H1 (cell line): ENCODE measurements at regions not wholly inside any gene's neighbourhood (a gene's known extent, or its start where the extent isn't known, plus 50 kb on each side); places are given as distances from the start of the nearest gene placed in this dataset.
"Not testable (repeated sequence)": the region's sequence is repeated elsewhere in the genome, so short reads cannot be mapped to it uniquely, and the experiment has no call there.

ENCODE experiments used
- CTCF ChIA-PET: fragments of 300-600 bp; sonication (Branson Sonifier 250); formaldehyde crosslinking; loops from one replicate; lab custom pipeline; 2021; ENCODE audit not compliant: partially characterized antibody; lab: Charles Lee
- POLR2A ChIA-PET: fragments of 300-600 bp; sonication (Branson Sonifier 250); formaldehyde crosslinking; loops from one replicate; lab custom pipeline; 2021; ENCODE audit warnings: inconsistent platforms; ENCODE audit not compliant: partially characterized antibody; lab: Charles Lee
- DNase-seq, 2 experiments: peaks; one replicate each; pipeline versions ENCODE4 v3.0.0 to v3.0.0-alpha.2; 2010 to 2022; ENCODE audit warnings: low spot score in 2 of 2, low read depth in 1 of 2, mixed read lengths in 1 of 2
- FAIRE-seq: peaks from 2 replicates; lab custom pipeline; 2011; peaks lifted over from hg19 to GRCh38; lab: Jason Lieb, UNC
- H2AFZ ChIP-seq: 2 replicates; pipeline ENCODE4 v1.8.1; 2012; ENCODE audit warnings: low read length, inconsistent platforms
- H2AK5ac ChIP-seq: 2 replicates; pipeline ENCODE4 v1.6.1; 2013; ENCODE audit warnings: low read depth, low read length
- H2BK120ac ChIP-seq: replicated peaks from 2 replicates; pipeline ENCODE3; 2013; ENCODE audit warnings: low read depth, low read length, inconsistent platforms
- H2BK12ac ChIP-seq: 2 replicates; pipeline ENCODE4 v1.6.1; 2013; ENCODE audit warnings: low read depth, low read length
- H2BK15ac ChIP-seq: 2 replicates; pipeline ENCODE4 v1.6.1; 2013; ENCODE audit warnings: low read length
- H2BK20ac ChIP-seq: 2 replicates; pipeline ENCODE4 v1.6.1; 2013; ENCODE audit warnings: low read length
- H2BK5ac ChIP-seq: 2 replicates; pipeline ENCODE4 v1.6.1; 2013; ENCODE audit warnings: low read depth, low read length
- H3K14ac ChIP-seq: 2 replicates; pipeline ENCODE4 v1.6.1; 2013; ENCODE audit warnings: inconsistent platforms; ENCODE audit not compliant: insufficient read length
- H3K18ac ChIP-seq: 2 replicates; pipeline ENCODE4 v1.6.1; 2013; ENCODE audit warnings: low read length; ENCODE audit errors: extremely low read depth
- H3K23ac ChIP-seq: 2 replicates; pipeline ENCODE4 v1.6.1; 2013; ENCODE audit warnings: inconsistent platforms; ENCODE audit not compliant: insufficient read length
- H3K23me2 ChIP-seq: 2 replicates; pipeline ENCODE4 v1.6.1; 2013; ENCODE audit warnings: low read depth, low read length
- H3K27ac ChIP-seq: 2 replicates; pipeline ENCODE4 v1.6.1; 2011; ENCODE audit warnings: low read depth, low read length, inconsistent platforms
- H3K27me3 ChIP-seq, 4 experiments: replicated peaks in 1 of 4; 1 replicate in 1 of 4; 2 replicates in 3 of 4; pipeline versions ENCODE4 v1.6.1 to v1.8.1; 2011 to 2013; ENCODE audit warnings: low read length in 3 of 4, mild to moderate bottlenecking in 3 of 4, inconsistent platforms in 2 of 4, mixed read lengths in 2 of 4, moderate library complexity in 1 of 4; ENCODE audit not compliant: control insufficient read depth in 3 of 4, insufficient read depth in 3 of 4; ENCODE audit errors: extremely low read depth in 1 of 4
- H3K36me3 ChIP-seq, 4 experiments: 2 replicates each; pipeline versions ENCODE4 v1.6.1 to v1.8.1; 2011 to 2013; ENCODE audit warnings: mild to moderate bottlenecking in 4 of 4, low read length in 3 of 4, moderate library complexity in 2 of 4, control low read depth in 1 of 4, inconsistent platforms in 1 of 4; ENCODE audit not compliant: insufficient read depth in 4 of 4, control insufficient read depth in 2 of 4
- H3K4ac ChIP-seq: replicated peaks from 2 replicates; pipeline ENCODE3; 2013; ENCODE audit warnings: low read length, low read depth, mixed read lengths, inconsistent platforms; ENCODE audit not compliant: insufficient read length
- H3K4me1 ChIP-seq, 4 experiments: replicated peaks in 1 of 4; 1 replicate in 1 of 4; 2 replicates in 3 of 4; pipeline versions ENCODE4 v1.6.1 to v1.8.1; 2011 to 2013; ENCODE audit warnings: low read length in 3 of 4, inconsistent platforms in 2 of 4, mixed read lengths in 1 of 4; ENCODE audit not compliant: insufficient read depth in 4 of 4, control insufficient read depth in 3 of 4
- H3K4me2 ChIP-seq, 2 experiments: 2 replicates each; pipeline versions ENCODE4 v1.6.1 to v1.8.1; 2011 to 2013; ENCODE audit warnings: low read depth in 2 of 2, low read length in 2 of 2, control low read depth in 1 of 2, inconsistent platforms in 1 of 2, mild to moderate bottlenecking in 1 of 2; ENCODE audit not compliant: insufficient read depth in 1 of 2
- H3K4me3 ChIP-seq, 4 experiments: fragments of 200-600, 300-600 bp in 1 of 4; sonication (generic), shearing (Covaris generic), sonication (Bioruptor Twin) in 1 of 4; 2 replicates each; pipeline versions ENCODE4 v1.5.1 to v1.8.1; 2011 to 2016; ENCODE audit warnings: low read length in 4 of 4, low read depth in 3 of 4, control low read depth in 2 of 4, inconsistent platforms in 2 of 4, mild to moderate bottlenecking in 2 of 4, mixed read lengths in 1 of 4, moderate library complexity in 1 of 4; ENCODE audit not compliant: insufficient read depth in 2 of 4; ENCODE audit errors: extremely low read depth in 1 of 4
- H3K56ac ChIP-seq: replicated peaks from 2 replicates; pipeline ENCODE3; 2013; ENCODE audit warnings: low read depth, mild to moderate bottlenecking, mixed read lengths, low read length, inconsistent platforms; ENCODE audit not compliant: insufficient read length
- H3K79me1 ChIP-seq: 2 replicates; pipeline ENCODE4 v1.6.1; 2013; ENCODE audit warnings: low read depth, low read length, control low read depth
- H3K79me2 ChIP-seq, 2 experiments: 2 replicates each; pipeline versions ENCODE4 v1.6.1 to v1.8.1; 2012 to 2013; ENCODE audit warnings: low read length in 2 of 2, mild to moderate bottlenecking in 2 of 2, inconsistent platforms in 1 of 2; ENCODE audit not compliant: insufficient read depth in 2 of 2, control insufficient read depth in 1 of 2
- H3K9ac ChIP-seq, 4 experiments: replicated peaks in 1 of 4; 1 replicate in 1 of 4; 2 replicates in 3 of 4; pipeline versions ENCODE4 v1.6.1 to v1.8.1; 2011 to 2013; ENCODE audit warnings: low read depth in 3 of 4, low read length in 3 of 4, control low read depth in 2 of 4, mild to moderate bottlenecking in 2 of 4, moderate library complexity in 2 of 4, inconsistent platforms in 1 of 4; ENCODE audit errors: extremely low read depth in 1 of 4
- H3K9me3 ChIP-seq, 2 experiments: 2 replicates each; pipeline versions ENCODE4 v1.6.1 to v1.8.1; 2012 to 2013; ENCODE audit warnings: mild to moderate bottlenecking in 2 of 2, moderate library complexity in 2 of 2, control low read depth in 1 of 2, inconsistent platforms in 1 of 2, low read depth in 1 of 2, low read length in 1 of 2, mixed read lengths in 1 of 2; ENCODE audit not compliant: insufficient read depth in 2 of 2
- H4K20me1 ChIP-seq, 2 experiments: replicated peaks in 1 of 2; 2 replicates each; pipeline versions ENCODE3 to v1.8.1; 2011 to 2013; ENCODE audit warnings: inconsistent platforms in 2 of 2, low read length in 2 of 2, mild to moderate bottlenecking in 1 of 2; ENCODE audit not compliant: insufficient read depth in 2 of 2, control insufficient read depth in 1 of 2
- H4K5ac ChIP-seq: 2 replicates; pipeline ENCODE4 v1.6.1; 2013; ENCODE audit warnings: low read length, low read depth, mixed read lengths, inconsistent platforms; ENCODE audit not compliant: insufficient read length
- H4K8ac ChIP-seq: 2 replicates; pipeline ENCODE4 v1.8.0; 2013; ENCODE audit warnings: mild to moderate bottlenecking, moderate library complexity, low read length, inconsistent platforms; ENCODE audit not compliant: insufficient read depth; ENCODE audit errors: extremely low read depth
- H4K91ac ChIP-seq: replicated peaks from 2 replicates; pipeline ENCODE3; 2013; ENCODE audit warnings: low read length, mixed read lengths, inconsistent platforms; ENCODE audit not compliant: insufficient read length
- WGBS, 2 experiments: shearing (Covaris generic) in 1 of 2; methylation state at CpG; one replicate each; pipeline versions ENCODE4 v1.1.6 to v1.1.7; 2013 to 2015; ENCODE audit warnings: low lambda C conversion rate in 2 of 2, mixed read lengths in 2 of 2, inconsistent platforms in 1 of 2, low coverage in 1 of 2, missing lambda C conversion rate in 1 of 2; ENCODE audit not compliant: insufficient replicate concordance in 2 of 2, insufficient coverage in 1 of 2, insufficient read length in 1 of 2; ENCODE audit errors: extremely low coverage in 1 of 2, missing lambda C conversion rate in 1 of 2; 5-methylcytosine and 5-hydroxymethylcytosine counted together

DNA sequence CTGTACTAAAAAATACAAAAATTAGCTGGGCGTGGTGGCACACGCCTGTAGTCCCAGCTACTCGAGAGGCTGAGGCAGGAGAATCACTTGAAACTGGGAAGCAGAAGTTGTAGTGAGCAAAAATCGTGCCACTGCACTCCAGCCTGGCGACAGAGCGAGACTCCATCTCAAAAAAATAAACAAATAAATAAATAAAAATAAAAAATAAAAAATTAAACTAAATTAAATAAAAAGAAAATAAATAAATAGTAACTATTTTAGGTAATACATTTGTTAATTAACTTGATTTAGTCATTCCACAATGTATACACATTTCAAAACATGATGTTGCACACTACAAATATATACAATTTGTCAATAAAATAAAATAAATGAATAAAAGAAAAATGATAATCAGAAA is 116.3 kb upstream of the RFX3 start:
- not testable (repeated sequence) for H4K20me1 ChIP-seq, H3K27ac ChIP-seq, H4K8ac ChIP-seq, H3K9ac ChIP-seq, H3K4ac ChIP-seq, H3K23ac ChIP-seq, H3K9me3 ChIP-seq, H3K79me1 ChIP-seq, H3K4me1 ChIP-seq, H2BK15ac ChIP-seq, DNase-seq, H2BK20ac ChIP-seq, H2BK120ac ChIP-seq, FAIRE-seq, H3K18ac ChIP-seq, H3K14ac ChIP-seq, H3K4me2 ChIP-seq, H2AK5ac ChIP-seq, H3K4me3 ChIP-seq, H2BK12ac ChIP-seq, H2BK5ac ChIP-seq, H3K56ac ChIP-seq, H3K27me3 ChIP-seq, H2AFZ ChIP-seq, H4K5ac ChIP-seq, H3K79me2 ChIP-seq, H3K23me2 ChIP-seq, H4K91ac ChIP-seq, H3K36me3 ChIP-seq
- 93% methylated on average over 6 of the region's 6 CpGs; no CpG with 5 or more reads in 1 of the 2 experiments for WGBS, 2 experiments
- CTCF ChIA-PET, result interaction anchor here (0.7 kb wide), 2 partner anchors 693 to 783 kb away, joined by 3 read pairs; no protein-coding TSS in a partner anchor
- POLR2A ChIA-PET, result interaction anchor here (1.1 kb wide), 1 partner anchor 116 kb away, joined by 3 read pairs; the partner anchor contains the start of gene RFX3
